Breast epithelium (tissue), 4 donors: ENCODE measurements at regions not wholly inside any gene's neighbourhood (a gene's known extent, or its start where the extent isn't known, plus 50 kb on each side); places are given as distances from the start of the nearest gene placed in this dataset.

ENCODE experiments used
- DNase-seq, 2 donors: peaks; one replicate each; pipeline ENCODE4 v3.0.0-alpha.2; 2019; ENCODE audit warnings: low spot score in 2 of 2
- H3K27ac ChIP-seq, 2 donors: fragments of 200-600 bp; sonication (generic) in 1 of 2; one replicate each; pipeline ENCODE4 v1.5.1; 2016 to 2019; ENCODE audit warnings: mild to moderate bottlenecking in 1 of 2
- H3K27me3 ChIP-seq, 2 donors: fragments of 200-600 bp; sonication (generic) in 1 of 2; one replicate each; pipeline versions ENCODE4 v1.5.1 to v1.6.0; 2017 to 2019; ENCODE audit warnings: control low read depth in 1 of 2, mild to moderate bottlenecking in 1 of 2
- H3K36me3 ChIP-seq: fragments of 200-600 bp; one replicate; pipeline ENCODE4 v1.5.1; 2019
- H3K4me1 ChIP-seq, 2 donors: fragments of 200-600 bp; sonication (generic); one replicate each; pipeline ENCODE4 v1.5.1; 2016 to 2019; ENCODE audit warnings: control low read depth in 1 of 2
- H3K4me3 ChIP-seq, 3 donors: fragments of 200-600 bp; sonication (generic); 1 replicate in 2 of 3; 2 replicates in 1 of 3; pipeline ENCODE4 v1.5.1; 2016 to 2019; ENCODE audit warnings: mild to moderate bottlenecking in 3 of 3, moderate library complexity in 2 of 3
- H3K9me3 ChIP-seq, 2 donors: fragments of 200-600 bp; sonication (generic) in 1 of 2; one replicate each; pipeline ENCODE4 v1.5.1; 2016 to 2019; ENCODE audit warnings: control low read depth in 1 of 2
- POLR2A ChIP-seq: fragments of 450-650 bp; IDR thresholded peaks from one replicate; pipeline ENCODE4 v1.6.1; 2016; ENCODE audit warnings: antibody characterized with exemption, mild to moderate bottlenecking, moderate library complexity
- POLR2AphosphoS5 ChIP-seq, 3 donors: sonication (generic); formaldehyde crosslinking; IDR thresholded peaks; one replicate each; pipeline ENCODE4 v1.6.1; 2017; ENCODE audit warnings: antibody characterized with exemption in 3 of 3
- intact Hi-C: fragments of 100-400 bp; cut with DNase I; formaldehyde crosslinking; loops from one replicate; pipeline ENCODE4 v1.15.1; 2023; ENCODE audit warnings: low total_unique reads
- TF ChIP-seq, protein P1 (sequence below), 3 donors: fragments of 450-650 bp; IDR thresholded peaks; one replicate each; pipeline ENCODE4 v1.5.1; 2016 to 2017; ENCODE audit warnings: antibody characterized with exemption in 3 of 3, mild to moderate bottlenecking in 3 of 3, moderate library complexity in 3 of 3

DNA sequence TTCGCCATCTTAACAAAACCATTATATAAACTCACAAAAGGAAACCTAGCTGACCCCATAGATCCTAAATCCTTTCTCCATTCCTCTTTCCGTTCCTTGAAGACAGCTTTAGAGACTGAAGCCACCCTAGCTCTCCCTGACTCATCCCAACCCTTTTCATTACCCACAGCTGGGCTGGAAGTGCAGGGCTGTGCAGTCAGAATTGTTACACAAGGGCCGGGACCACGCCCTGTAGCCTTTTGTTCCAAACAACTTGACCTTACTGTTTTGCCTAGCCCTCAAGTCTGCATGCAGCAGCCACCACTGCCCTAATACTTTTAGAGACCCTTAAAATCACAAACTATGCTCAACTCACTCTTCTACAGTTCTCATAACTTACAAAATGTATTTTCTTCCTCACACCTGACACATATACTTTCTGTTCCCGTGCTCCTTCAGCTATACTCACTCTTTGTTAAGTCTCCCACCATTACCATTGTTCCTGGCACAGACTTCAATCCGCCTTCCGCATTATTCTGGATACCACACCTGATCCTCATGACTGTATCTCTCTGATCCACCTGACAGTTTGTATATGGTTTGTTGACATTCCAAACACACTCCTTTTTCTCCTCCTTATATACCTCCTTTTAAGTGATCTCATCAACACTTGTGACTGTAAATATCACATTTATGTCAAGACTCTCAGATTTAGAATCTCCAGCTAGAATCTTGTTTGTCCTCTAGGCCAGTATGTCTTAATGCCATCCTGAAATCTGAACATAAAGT lies 208.7 kb downstream of the KITLG start:
- DNase-seq, result no peak
- Histone ChIP-seq H3K4me3 (no peak overlapping the region), H3K36me3 (no peaks in the 10 kb centered on the region), H3K27me3 (no peaks in the 10 kb centered on the region), H3K9me3 (no peaks in the 10 kb centered on the region), H3K27ac (no peak overlapping the region), H3K4me1 (no peaks in the 10 kb centered on the region)
- intact Hi-C loops, result no loop called here
- no peak for TF ChIP-seq POLR2A
- TF ChIP-seq, protein P1, sequence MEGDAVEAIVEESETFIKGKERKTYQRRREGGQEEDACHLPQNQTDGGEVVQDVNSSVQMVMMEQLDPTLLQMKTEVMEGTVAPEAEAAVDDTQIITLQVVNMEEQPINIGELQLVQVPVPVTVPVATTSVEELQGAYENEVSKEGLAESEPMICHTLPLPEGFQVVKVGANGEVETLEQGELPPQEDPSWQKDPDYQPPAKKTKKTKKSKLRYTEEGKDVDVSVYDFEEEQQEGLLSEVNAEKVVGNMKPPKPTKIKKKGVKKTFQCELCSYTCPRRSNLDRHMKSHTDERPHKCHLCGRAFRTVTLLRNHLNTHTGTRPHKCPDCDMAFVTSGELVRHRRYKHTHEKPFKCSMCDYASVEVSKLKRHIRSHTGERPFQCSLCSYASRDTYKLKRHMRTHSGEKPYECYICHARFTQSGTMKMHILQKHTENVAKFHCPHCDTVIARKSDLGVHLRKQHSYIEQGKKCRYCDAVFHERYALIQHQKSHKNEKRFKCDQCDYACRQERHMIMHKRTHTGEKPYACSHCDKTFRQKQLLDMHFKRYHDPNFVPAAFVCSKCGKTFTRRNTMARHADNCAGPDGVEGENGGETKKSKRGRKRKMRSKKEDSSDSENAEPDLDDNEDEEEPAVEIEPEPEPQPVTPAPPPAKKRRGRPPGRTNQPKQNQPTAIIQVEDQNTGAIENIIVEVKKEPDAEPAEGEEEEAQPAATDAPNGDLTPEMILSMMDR (IDR thresholded peaks at IDR 0.05), result no peak
- TF ChIP-seq POLR2AphosphoS5 (IDR thresholded peaks at IDR 0.05), result no peak

DNA sequence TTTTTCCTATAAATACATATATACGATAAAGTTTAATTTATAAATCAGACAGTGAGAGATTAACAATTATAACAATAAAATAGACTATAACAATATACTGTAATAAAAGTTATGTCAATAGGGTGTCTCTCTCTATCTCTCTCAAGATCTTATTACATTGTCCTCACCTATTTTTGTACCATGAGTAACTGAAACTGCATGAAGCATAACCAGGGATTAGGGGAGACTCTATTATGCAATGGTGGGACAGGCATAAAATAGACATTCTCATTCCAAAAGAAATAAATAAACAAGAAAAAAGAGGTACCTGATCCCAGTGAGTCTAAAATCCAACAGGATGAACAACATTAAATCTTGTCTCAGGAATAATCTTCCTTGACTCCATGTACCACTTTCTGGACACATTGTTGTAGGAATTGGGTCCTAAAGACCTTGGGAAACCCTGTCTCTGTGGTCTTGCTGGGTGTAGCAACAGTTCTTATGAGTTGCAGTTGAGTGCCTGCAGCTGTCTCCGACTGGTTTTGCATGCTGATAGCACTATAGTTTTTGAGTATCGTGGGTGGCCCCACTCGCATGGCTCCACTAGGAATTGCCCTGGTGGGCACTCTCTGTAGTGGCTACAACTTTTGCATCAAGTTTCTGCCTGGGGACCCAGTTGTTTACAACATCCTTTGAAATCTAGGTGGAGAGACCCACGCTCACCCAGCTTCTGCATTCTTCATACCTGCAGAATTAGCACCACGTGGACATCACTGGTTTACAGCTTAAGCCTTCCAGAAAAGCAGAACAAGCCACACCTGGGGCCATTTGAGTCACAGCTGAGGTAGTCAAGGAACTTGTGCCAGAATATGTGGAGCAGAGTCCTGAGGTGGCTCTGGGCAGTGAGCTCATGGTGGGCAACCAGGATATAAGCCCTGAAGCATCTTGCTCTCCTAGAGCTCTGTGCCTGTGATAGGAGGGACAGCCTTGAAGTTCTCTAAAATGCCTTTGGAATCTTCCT lies 204.7 kb downstream of the KITLG start:
- intact Hi-C loops, result no loop called here
- Histone ChIP-seq H3K27me3 (no peaks in the 10 kb centered on the region), H3K9me3 (no peaks in the 10 kb centered on the region), H3K4me1 (no peaks in the 10 kb centered on the region), H3K4me3 (no peak overlapping the region), H3K27ac (no peak overlapping the region), H3K36me3 (no peaks in the 10 kb centered on the region)
- TF ChIP-seq POLR2AphosphoS5 (IDR thresholded peaks at IDR 0.05) (no peak), POLR2A (no peak)
- no peak for DNase-seq

DNA sequence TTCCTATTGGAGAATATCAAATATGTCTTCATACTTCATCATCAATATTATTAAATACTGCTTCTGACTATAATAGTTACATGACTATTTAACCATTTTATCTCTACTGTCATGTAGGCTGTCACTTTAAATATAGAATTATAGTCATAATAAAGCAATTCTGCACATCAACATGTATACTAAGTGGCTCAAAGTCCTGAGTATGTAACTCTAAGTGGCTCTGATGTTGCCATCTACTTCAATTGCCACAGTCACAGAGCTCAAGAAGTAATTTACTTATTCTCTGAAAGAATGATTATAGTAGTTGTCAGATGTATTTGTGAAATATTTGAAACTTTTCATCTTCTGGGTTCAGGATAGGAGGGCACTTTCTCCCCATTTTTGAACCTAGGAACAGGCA lies 202.3 kb downstream of the KITLG start:
- intact Hi-C loops, result no loop called here
- no peaks in the 10 kb centered on the region for H3K9me3 ChIP-seq
- H3K36me3 ChIP-seq, result no peaks in the 10 kb centered on the region
- no peaks in the 10 kb centered on the region for H3K27me3 ChIP-seq
- no peak overlapping the region for H3K27ac ChIP-seq
- TF ChIP-seq, protein P1 (IDR thresholded peaks at IDR 0.05), result no peak
- TF ChIP-seq POLR2AphosphoS5 (IDR thresholded peaks at IDR 0.05) (no peak), POLR2A (no peak)
- H3K4me1 ChIP-seq, result no peaks in the 10 kb centered on the region
- no peak for DNase-seq
- no peak overlapping the region for H3K4me3 ChIP-seq

DNA sequence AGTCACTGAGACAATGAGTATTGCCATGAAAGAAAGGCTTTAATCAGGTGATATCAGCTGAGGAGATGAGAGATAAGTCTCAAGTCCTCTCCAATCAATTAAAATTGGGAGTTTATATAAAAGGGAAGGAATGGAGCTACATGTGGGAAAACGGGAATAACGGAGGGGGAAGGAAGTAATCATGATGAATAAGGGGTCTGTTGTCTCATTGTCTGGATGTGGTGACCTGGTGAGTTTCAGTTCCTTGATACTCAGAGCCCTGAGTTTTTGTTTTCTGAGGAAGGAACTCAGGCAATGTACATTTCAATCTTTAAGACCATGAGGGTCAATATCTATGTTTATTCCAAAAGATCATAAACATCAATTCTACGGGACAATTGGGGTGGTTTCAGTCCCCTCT lies 198.8 kb downstream of the KITLG start:
- no peak for DNase-seq
- no peak overlapping the region for H3K4me3 ChIP-seq
- H3K27ac ChIP-seq, result no peak overlapping the region
- H3K36me3 ChIP-seq, result no peaks in the 10 kb centered on the region
- no peaks in the 10 kb centered on the region for H3K27me3 ChIP-seq
- H3K4me1 ChIP-seq, result no peaks in the 10 kb centered on the region
- no peaks in the 10 kb centered on the region for H3K9me3 ChIP-seq
- TF ChIP-seq, protein P1 (IDR thresholded peaks at IDR 0.05), result no peak
- no peak for TF ChIP-seq POLR2A
- TF ChIP-seq POLR2AphosphoS5 (IDR thresholded peaks at IDR 0.05), result no peak
- intact Hi-C loops, result no loop called here

DNA sequence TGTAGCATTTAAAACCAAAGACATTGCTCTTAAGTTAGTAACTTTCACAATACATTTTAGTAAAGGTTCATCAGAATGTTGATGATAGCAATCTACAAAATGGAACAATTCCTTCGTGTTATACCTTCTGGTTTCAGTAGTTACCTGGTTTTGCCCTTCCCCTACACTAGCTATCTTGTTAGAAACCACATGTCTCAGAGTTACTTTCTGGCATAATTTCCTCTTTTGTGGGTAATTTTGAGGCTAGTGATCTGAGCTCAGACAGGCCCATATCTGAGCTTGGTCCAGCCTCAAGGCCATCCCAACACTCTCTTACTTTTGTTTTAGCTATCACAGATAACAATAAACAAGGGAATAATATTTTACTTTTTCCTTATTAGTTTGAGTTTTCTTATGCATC lies 196.9 kb downstream of the KITLG start:
- Histone ChIP-seq H3K36me3 (no peaks in the 10 kb centered on the region), H3K27me3 (no peaks in the 10 kb centered on the region), H3K4me1 (no peaks in the 10 kb centered on the region), H3K27ac (no peak overlapping the region), H3K9me3 (no peaks in the 10 kb centered on the region), H3K4me3 (no peak overlapping the region)
- DNase-seq, result no peak
- intact Hi-C loops, result no loop called here
- TF ChIP-seq, protein P1 (IDR thresholded peaks at IDR 0.05), result no peak
- TF ChIP-seq POLR2AphosphoS5 (IDR thresholded peaks at IDR 0.05) (no peak), POLR2A (no peak)
